KOPT-K1 (cell line): ENCODE measurements at regions not wholly inside any gene's neighbourhood (a gene's known extent, or its start where the extent isn't known, plus 50 kb on each side); places are given as distances from the start of the nearest gene placed in this dataset.

Experiments
- H3K27ac ChIP-seq: fragments of 200-600 bp; sonication (generic); 2 replicates; pipeline ENCODE4 v1.5.1; 2016; ENCODE audit warnings: antibody characterized with exemption, mild to moderate bottlenecking, low read depth, low read length; ENCODE audit not compliant: poor library complexity, severe bottlenecking
- H3K36me3 ChIP-seq: fragments of 200-600 bp; sonication (generic); 2 replicates; pipeline ENCODE4 v1.5.1; 2017; ENCODE audit warnings: antibody characterized with exemption, mild to moderate bottlenecking, low read length, moderate library complexity; ENCODE audit not compliant: insufficient read depth
- H3K9me3 ChIP-seq: fragments of 200-600 bp; sonication (generic); 2 replicates; pipeline ENCODE4 v1.5.1; 2017; ENCODE audit warnings: antibody characterized with exemption, low read length, mild to moderate bottlenecking; ENCODE audit not compliant: insufficient read depth, poor library complexity, severe bottlenecking

DNA sequence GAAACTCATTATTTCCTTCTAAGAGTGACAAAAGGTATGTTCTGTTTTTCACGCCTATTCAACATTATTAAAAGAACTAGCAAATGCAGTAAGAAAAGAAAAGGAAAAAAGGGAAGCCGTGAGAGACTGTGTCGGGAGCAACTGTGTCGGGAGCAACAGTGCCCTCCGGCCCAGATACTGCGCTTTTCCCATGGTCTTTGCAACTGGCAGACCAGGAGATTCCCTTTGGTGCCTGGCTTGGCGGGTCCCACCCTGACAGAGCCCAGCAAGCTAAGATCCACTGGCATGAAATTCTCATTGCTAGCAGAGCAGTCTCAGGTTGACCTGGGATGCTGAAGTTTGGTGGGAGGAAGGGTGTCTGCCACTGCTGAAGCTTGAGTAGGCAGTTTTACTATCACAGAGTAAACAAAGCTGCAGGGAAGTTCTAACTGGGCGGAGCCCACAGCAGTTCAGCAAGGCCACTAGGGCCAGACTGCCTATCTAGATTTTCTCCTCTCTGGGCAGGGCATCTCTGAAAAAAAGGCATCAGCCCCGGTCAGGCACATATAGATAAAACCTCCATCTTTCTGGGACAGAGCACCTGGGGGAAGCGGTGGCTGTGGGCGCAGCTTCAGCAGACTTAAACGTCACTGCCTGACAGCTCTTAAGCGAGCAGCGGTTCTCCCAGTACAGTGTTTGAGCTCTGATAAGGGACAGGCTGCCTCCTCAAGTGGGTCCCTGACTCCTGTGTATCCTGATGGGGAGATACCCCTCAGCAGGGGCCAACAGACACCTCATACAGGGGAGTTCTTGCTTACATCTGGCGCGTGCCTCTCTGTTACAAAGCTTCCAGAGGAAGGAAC is 1237.4 kb upstream of the CDH18 start:
- H3K27ac ChIP-seq: no peak overlapping the region
- H3K36me3 ChIP-seq: no peaks in the 10 kb centered on the region
- H3K9me3 ChIP-seq: no peaks in the 10 kb centered on the region

DNA sequence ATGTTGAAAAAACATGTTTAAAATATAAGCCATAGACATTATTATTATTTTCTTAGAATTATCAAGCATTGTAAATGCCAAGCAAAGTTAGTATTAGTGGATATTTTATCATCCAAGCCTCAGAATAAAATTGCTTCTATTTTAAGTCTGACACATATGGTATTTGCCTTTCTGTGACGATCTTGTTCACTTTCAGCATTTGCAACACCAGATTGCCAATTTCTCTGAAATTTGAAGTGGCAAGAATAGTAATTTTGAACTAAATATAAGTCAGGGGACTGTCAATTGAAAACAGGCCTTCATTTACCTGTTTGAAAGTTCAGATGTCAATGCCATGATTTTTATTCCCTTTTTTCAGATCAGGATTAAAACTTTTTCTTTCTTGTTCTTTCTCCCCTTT is 1233.6 kb upstream of the CDH18 start:
- Histone ChIP-seq H3K27ac (no peak overlapping the region), H3K9me3 (no peaks in the 10 kb centered on the region), H3K36me3 (no peaks in the 10 kb centered on the region)

DNA sequence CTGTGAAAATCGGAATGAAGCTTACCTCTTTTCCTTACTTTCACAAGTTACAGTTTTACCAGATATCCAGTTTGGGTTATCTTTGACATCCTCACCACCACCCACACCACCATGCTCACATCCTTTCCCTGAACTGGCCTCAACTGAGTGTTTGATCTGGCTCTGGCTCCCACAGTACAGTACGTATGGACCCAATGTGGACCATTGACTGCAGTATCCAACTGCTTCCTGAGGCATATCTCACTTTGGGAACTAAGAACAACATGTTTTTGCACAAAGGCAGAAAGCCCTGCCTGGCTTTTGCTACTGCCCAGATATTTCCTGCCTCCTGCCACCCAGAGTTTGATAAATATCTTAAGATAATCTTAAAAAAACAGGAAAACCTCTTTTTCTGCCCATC is 1232.0 kb upstream of the CDH18 start:
- H3K9me3 ChIP-seq: no peaks in the 10 kb centered on the region

DNA sequence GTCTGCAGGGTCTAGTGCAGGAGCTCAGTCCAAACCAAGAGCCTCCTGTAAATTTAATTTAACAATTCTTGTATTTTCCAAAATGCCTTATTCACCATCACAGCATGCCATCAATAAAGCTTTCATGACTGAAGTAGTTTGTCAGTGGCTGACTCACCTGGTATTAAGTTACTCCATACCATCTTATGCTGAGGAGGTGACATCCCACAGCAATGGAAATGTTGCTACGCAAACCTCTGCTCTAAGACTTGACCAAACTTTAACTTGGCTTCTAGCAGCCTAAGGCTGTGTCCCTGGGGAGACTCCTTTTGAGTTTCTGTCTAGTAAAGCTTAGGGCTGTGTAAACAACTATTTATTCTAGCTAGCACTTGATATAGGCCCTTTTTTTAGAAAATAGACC is 1231.3 kb upstream of the CDH18 start:
- Histone ChIP-seq H3K9me3 (no peaks in the 10 kb centered on the region), H3K36me3 (no peaks in the 10 kb centered on the region), H3K27ac (no peak overlapping the region)

More for the DNA sequence above, 1232.0 kb upstream of the CDH18 start:
- Histone ChIP-seq H3K27ac (no peak overlapping the region), H3K36me3 (no peaks in the 10 kb centered on the region)

DNA sequence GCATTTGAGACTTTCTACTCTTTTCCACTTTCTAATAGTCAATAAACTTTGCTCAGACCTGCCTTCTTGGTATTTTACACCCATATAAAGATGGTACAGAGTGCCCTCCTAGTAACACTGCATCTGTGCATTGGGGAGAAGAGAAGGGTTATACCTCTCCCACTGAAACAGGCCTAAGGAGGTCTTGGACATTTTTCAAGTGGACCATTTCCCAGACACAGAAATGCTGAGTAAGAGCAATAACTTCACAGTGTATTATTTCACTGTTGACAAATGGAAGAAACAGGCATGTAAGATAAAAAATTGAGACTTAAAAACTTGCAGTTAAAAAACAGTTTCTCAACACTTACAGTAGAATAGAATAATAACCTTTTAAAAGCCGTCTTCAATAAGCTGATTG is 1224.0 kb upstream of the CDH18 start:
- H3K36me3 ChIP-seq: no peaks in the 10 kb centered on the region
- no peaks in the 10 kb centered on the region for H3K9me3 ChIP-seq
- H3K27ac ChIP-seq: no peak overlapping the region

DNA sequence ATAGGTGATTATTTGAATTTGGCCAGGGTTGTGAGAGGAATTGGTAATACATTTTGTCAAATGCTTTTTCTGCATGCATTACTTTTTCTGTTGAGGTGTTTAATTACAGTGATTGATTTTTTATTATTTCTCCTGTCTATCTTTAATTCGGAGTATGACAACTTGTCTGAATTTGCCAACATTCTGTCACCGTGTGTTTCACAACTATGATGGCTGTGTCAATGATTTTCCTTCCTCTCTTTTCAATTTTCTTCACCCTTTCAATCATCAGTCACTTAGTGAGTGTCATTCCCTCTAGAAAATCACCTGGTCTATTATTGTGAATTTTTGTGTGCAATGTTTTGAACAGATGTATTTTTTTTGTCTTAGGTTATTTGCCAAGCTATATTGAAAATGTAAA is 1221.4 kb upstream of the CDH18 start:
- Histone ChIP-seq H3K9me3 (no peaks in the 10 kb centered on the region), H3K36me3 (no peaks in the 10 kb centered on the region), H3K27ac (no peak overlapping the region)

DNA sequence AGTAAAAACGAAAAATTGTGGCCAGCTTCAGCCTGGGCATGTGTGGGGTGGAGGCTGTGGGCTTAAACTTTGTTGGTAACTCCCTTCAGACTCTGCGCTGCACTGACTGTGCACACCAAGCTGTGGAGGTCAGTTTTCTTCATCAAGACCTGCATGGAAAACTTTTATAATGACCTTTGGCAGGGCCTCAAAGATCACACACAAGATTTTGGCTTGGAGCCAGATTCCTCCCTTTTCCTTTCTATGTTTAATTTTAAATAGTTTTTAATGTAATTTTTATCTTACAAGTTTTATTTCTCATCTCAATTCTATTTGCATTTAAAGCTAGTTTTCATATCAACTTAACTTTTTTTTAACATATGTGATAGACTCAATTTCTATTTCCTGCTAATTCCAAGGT is 1211.1 kb upstream of the CDH18 start:
- Histone ChIP-seq H3K9me3 (no peaks in the 10 kb centered on the region), H3K27ac (no peak overlapping the region), H3K36me3 (no peaks in the 10 kb centered on the region)

DNA sequence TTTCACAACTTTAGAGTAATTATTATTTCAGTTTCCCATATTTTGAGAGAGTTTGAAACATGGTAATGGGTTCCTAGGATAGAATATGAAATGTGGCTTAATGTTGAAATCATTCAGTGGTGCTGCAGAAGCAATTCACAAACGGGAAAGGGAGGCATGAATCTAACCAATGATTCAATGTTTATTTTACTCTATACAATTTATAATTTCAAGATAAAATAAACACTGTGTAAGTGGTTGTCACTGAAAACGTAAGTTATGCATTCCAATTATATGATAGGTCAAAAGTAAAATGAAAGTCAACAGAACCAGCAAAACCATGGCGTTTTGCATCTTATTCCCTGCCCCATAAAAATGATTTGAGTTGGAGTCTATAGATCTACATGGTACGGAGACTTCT is 1207.1 kb upstream of the CDH18 start:
- Histone ChIP-seq H3K9me3 (no peaks in the 10 kb centered on the region), H3K27ac (no peak overlapping the region), H3K36me3 (no peaks in the 10 kb centered on the region)

DNA sequence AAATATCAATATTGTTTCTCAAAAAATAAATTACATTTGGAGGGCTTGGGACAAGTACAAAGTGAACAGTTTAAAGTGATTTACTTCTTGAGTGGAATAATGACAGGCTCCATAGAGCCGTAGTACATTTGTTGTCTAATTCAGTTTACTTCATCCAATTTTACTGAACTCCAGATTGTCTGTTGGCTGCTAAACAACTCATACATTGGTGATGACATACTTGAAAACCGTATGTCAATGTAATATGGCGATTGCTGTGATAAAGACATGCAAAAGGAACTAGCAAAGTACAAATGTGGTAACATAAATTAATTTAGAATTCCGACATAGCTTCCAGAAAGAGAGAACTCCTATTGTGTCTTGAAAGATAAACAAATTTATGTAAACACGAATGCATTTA is 1197.5 kb upstream of the CDH18 start:
- Histone ChIP-seq H3K9me3 (no peaks in the 10 kb centered on the region), H3K36me3 (no peaks in the 10 kb centered on the region)

DNA sequence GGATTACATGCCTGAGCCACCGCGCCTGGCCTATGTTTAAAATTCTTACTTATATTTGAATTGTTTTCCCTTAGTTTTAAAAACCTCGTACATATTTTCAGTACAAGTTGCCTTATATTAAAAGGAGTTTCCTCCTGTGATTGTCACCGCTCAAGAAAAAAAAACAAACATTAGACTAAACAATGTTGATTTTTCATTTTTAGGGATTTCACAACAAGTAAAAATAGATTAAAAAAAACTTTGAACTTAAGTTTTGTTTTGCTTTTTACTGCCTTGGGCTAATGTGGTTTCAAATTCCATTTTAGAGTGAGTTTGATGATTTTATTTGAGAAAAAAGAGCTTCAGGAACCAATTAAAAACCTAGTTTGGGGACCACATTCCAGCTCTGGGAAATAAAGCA is 1196.6 kb upstream of the CDH18 start:
- H3K27ac ChIP-seq: no peak overlapping the region
- H3K36me3 ChIP-seq: no peaks in the 10 kb centered on the region
- no peaks in the 10 kb centered on the region for H3K9me3 ChIP-seq

More for the DNA sequence above, 1197.5 kb upstream of the CDH18 start:
- H3K27ac ChIP-seq: no peak overlapping the region

DNA sequence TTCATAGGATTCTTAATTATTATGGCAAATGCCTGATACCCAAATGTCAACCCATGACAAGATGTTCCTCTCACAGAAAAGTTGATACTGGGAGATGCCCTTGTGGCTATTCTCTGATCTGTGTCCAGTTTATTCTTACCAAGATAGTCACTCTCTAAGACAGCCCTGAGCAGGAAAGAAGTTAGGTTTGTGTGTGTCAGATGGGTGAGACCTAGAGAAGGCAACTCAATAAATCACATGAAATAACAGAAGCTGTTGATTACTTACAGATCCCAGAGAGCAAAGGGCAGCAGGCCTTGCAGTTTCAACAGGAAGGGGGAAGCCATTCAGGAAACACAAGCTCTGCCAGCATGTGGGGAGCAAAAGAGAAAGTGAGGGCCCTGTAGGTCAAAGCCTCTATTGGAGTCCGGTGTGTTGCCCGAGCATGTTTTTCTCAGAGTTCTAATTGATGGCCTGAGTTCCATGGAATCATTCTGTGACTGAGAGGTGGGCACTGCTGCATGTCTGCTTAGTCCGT is 1193.7 kb upstream of the CDH18 start:
- Histone ChIP-seq H3K27ac (no peak overlapping the region), H3K36me3 (no peaks in the 10 kb centered on the region), H3K9me3 (no peaks in the 10 kb centered on the region)

DNA sequence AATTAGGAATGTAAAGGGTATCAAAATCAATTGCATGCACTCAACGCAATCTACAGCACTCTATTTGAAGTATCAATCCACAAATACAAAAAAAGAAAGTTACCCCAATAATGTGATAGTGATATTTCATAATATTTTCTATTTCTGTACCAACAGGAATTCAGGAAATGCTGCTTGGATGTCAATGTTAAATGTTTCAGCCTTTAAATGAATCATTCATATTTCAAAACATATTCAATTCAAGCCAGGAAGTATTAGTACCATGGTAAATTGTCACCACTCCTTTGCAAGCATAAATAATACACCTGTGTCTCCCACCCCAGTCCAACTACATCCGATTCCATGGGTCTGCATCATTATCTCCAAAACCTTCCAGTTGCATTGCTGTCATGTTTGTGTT is 1185.5 kb upstream of the CDH18 start:
- no peak overlapping the region for H3K27ac ChIP-seq
- H3K9me3 ChIP-seq: no peaks in the 10 kb centered on the region
- no peaks in the 10 kb centered on the region for H3K36me3 ChIP-seq

DNA sequence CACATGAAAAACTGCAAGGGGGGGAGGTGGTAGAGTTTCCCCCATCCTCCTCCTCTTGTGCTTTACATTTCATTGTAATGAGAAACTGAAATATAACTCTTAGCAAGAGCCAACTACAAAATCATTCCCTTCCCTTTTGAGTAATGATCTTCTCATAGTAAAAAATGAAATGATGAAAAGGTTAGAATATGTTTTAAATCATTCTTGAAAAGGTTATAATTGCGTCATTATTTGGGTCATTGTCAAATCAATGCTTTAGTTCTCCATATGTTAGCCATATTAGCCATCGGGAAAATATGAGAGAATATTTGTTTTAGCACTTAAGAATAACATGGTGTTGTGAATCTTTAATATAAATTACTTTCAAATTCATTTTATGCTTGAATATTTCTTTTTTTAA is 1185.0 kb upstream of the CDH18 start:
- Histone ChIP-seq H3K36me3 (no peaks in the 10 kb centered on the region), H3K9me3 (no peaks in the 10 kb centered on the region), H3K27ac (no peak overlapping the region)

DNA sequence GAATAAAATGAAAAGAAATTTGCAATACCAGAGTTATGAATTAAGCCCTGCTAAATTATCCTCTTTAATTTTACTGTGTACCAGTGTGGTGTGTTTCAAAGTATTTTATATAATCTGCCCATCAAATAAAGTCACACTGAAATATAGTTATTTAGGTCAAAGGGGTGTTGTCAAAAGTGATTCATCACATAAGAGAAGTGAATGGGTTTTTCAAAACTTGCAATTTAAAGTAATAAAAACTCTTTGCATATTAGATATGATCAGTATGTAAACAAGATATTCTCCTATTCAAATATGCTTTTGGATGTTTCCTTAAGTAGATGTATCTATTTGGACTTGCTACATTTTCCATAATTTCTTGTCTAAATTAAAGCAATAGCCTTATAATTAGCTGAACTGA is 1183.0 kb upstream of the CDH18 start:
- Histone ChIP-seq H3K27ac (no peak overlapping the region), H3K9me3 (no peaks in the 10 kb centered on the region), H3K36me3 (no peaks in the 10 kb centered on the region)

DNA sequence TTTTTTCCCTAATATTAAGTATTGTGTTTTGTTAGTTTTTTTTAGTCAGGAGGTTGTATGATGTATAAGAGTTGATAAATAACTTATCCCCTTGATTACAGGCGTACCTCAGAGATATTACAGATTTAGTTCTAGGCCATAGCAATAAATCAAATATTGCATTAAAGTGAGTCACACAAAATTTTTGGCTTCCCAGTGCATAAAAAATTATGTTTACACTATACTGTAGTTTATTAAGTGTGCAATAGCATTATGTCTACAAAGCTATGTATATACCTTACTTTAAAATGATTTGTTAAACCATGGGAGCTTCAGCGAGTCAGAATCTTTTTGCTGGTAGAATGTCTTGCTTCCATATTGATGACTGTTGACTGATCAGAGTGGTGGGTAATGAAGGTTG is 1180.6 kb upstream of the CDH18 start:
- H3K9me3 ChIP-seq: no peaks in the 10 kb centered on the region
- no peak overlapping the region for H3K27ac ChIP-seq
- no peaks in the 10 kb centered on the region for H3K36me3 ChIP-seq

DNA sequence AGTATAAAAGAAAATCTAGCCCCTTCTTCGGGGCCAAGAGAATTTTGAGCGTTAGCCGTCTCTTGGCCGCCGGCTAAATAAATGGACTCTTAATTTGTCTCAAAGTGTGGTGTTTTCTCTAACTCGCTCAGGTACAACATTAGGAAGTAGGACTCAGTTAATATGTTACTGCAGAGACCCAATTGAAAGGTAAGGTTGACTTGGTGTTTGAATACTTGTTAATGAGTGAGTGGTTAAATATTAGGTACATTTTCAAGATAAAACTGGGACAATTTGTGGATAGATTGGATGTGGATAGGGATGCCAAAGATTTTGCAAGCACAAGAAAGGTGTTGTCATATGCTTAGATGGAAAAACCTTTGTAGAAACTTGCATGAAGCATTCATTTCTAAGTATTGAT is 1177.3 kb upstream of the CDH18 start:
- H3K9me3 ChIP-seq: no peaks in the 10 kb centered on the region
- no peaks in the 10 kb centered on the region for H3K36me3 ChIP-seq
- no peak overlapping the region for H3K27ac ChIP-seq
